ENCODE measurements at regions not wholly inside any gene's neighbourhood (a gene's known extent, or its start where the extent isn't known, plus 50 kb on each side); places are given as distances from the start of the nearest gene placed in this dataset.
"Not testable (repeated sequence)": the region's sequence is repeated elsewhere in the genome, so short reads cannot be mapped to it uniquely, and the experiment has no call there.

DNA sequence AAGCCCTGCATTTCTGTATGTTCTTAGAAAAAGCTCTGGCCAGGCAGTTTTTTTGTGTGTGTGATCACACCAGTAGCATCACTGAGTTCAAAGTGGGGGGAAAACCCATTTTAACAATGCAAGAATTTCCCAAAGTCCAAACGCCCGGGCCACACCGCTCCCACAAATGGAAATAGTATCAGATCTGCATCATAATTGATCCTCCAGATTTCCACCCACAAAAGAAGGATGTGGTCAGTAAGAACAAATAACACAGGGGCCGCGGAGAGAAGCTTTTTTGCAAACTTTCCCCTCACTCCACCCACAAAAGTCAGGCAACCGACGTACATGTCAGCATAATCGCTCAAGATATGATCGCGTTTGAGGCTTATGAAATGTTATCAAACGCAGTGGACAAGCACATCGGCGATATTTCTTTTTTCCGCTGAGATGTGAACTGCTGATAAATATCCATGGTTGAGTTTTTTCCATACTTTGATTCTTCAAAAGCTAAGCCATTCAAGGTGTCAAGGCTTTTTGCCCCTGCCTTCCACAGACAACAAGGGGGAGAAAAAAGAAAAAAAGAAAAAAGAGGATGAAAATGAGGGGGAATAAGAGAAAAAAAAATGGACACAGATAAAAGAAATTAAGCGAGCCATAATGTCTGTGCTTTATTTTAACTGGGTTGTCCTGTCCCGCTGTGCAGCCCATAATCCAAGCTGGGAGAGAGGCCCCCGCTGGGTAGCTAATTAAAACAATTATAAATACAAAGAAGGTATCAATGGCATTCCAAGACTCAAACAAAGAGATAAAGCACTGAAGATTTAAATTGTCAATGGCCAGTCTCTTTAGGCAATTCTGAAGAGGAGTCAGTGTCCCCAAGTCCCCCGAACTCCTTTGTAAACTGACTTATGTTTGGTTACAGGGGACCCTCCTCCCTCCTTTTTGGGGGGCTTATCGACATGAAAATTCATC, 143.5 kb downstream of the ZFP64 start:
- Mint-ChIP-seq H3K9me3 (no peaks in the 10 kb centered on the region), H3K36me3 (ENCODE audit: low read depth) (no peaks in the 10 kb centered on the region), H3K4me3 (peak overlapping the region in 1 of 3 experiments; percentile 23), H3K27ac (no peak overlapping the region), H3K4me1 (peaks cover 15% of the 10 kb centered on the region), H3K27me3 (ENCODE audit: low read depth) (peaks cover 21% of the 10 kb centered on the region)
- TF ChIP-seq, protein P1, sequence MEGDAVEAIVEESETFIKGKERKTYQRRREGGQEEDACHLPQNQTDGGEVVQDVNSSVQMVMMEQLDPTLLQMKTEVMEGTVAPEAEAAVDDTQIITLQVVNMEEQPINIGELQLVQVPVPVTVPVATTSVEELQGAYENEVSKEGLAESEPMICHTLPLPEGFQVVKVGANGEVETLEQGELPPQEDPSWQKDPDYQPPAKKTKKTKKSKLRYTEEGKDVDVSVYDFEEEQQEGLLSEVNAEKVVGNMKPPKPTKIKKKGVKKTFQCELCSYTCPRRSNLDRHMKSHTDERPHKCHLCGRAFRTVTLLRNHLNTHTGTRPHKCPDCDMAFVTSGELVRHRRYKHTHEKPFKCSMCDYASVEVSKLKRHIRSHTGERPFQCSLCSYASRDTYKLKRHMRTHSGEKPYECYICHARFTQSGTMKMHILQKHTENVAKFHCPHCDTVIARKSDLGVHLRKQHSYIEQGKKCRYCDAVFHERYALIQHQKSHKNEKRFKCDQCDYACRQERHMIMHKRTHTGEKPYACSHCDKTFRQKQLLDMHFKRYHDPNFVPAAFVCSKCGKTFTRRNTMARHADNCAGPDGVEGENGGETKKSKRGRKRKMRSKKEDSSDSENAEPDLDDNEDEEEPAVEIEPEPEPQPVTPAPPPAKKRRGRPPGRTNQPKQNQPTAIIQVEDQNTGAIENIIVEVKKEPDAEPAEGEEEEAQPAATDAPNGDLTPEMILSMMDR (IDR thresholded peaks at IDR 0.05; ENCODE audit: unreplicated experiment in 3 of 3): no peak

GRCh38 chr20:52041966-52042365, 149.6 kb downstream of the ZFP64 start:
- H3K4me1 Mint-ChIP-seq: peaks cover 21% of the 10 kb centered on the region
- no peaks in the 10 kb centered on the region for H3K36me3 Mint-ChIP-seq (ENCODE audit: low read depth)
- TF ChIP-seq, protein P1 (IDR thresholded peaks at IDR 0.05; ENCODE audit: unreplicated experiment in 3 of 3): no peak
- H3K9me3 Mint-ChIP-seq: no peaks in the 10 kb centered on the region
- no peak overlapping the region for H3K4me3 Mint-ChIP-seq
- peaks cover 4% of the 10 kb centered on the region for H3K27me3 Mint-ChIP-seq (ENCODE audit: low read depth)
- H3K27ac Mint-ChIP-seq: no peak overlapping the region

DNA sequence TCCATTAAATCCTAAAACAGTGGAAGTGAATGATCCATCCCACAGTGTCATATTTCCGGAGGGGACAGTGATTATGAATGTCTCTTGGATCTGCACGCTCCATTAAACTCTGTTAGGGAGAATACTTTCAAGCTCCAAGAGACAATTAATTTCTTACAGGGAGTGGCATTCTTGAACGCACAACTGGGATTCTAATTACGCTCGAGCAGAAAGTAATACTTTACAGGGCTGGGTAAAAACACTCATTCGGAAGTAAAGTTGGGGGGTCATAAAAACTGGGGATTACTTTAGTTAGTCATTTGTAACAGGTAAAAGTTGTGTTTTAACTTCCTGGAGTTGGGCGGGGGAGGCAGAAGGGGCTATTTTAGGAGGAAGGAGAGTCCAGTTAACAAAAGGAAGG, 151.8 kb downstream of the ZFP64 start:
- Mint-ChIP-seq H3K9me3 (no peaks in the 10 kb centered on the region), H3K27me3 (ENCODE audit: low read depth) (no peaks in the 10 kb centered on the region), H3K4me3 (peak overlapping the region in 2 of 3 experiments; percentile 12 to 22), H3K36me3 (ENCODE audit: low read depth) (no peaks in the 10 kb centered on the region), H3K27ac (peak overlapping the region; percentile 46 to 92 (median 68)), H3K4me1 (peaks cover 21% of the 10 kb centered on the region)
- TF ChIP-seq, protein P1 (IDR thresholded peaks at IDR 0.05; ENCODE audit: unreplicated experiment in 3 of 3): no peak

DNA sequence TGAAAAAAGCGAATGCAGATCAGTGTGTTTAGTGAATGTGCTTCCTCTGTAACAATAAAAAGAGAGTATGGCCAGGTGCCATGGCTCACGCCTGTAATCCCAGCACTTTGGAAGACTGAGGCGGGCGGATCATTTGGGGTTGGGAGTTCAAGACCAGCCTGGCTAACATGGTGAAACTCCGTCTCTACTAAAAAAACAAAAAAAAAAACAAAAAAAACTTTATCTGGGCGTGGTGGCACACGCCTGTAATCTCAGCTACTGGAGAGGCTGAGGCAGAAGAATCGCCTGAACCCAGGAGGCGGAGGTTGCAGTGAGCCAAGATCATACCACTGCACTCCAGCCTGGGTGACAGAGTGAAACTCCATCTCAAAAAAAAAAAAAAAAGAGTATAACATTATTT, 152.9 kb downstream of the ZFP64 start:
- H3K36me3 Mint-ChIP-seq (ENCODE audit: low read depth); H3K27me3 Mint-ChIP-seq (ENCODE audit: low read depth); H3K9me3 Mint-ChIP-seq; H3K4me3 Mint-ChIP-seq: not testable (repeated sequence)
- peaks cover 21% of the 10 kb centered on the region for H3K4me1 Mint-ChIP-seq
- peak overlapping the region in 2 of 3 experiments; percentile 33 to 92 for H3K27ac Mint-ChIP-seq

- no peak overlapping the region for H3K4me3 Mint-ChIP-seq
Observed at GRCh38 chr20:52037370-52037769, 154.2 kb downstream of the ZFP64 start.

DNA sequence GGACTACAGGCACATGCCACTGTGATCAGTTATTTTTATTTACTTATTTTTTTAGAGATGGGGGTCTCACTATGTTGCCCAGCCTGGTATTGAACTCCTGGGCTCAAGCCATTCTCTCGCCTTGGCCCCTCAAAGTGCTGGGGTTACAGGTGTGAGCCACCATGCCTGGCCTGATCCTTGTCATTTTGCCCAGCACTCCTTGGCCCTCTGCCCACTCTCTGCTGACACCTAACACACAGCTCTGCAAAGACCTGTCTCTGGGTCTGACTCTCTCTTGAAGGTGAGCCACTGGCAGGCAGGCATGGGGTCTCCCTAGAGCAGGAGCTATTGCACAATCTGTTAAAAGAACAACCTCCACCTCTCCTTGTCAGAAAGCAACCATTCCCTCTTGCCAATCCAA, 155.6 kb downstream of the ZFP64 start:
- H3K4me3 Mint-ChIP-seq: no peak overlapping the region
- H3K9me3 Mint-ChIP-seq: no peaks in the 10 kb centered on the region
- no peaks in the 10 kb centered on the region for H3K36me3 Mint-ChIP-seq (ENCODE audit: low read depth)
- TF ChIP-seq, protein P1 (IDR thresholded peaks at IDR 0.05; ENCODE audit: unreplicated experiment in 3 of 3): no peak
- no peak overlapping the region for H3K27ac Mint-ChIP-seq
- peaks cover 33% of the 10 kb centered on the region for H3K4me1 Mint-ChIP-seq
- H3K27me3 Mint-ChIP-seq (ENCODE audit: low read depth): no peaks in the 10 kb centered on the region

More at GRCh38 chr20:52037370-52037769, 154.2 kb downstream of the ZFP64 start:
- Mint-ChIP-seq H3K4me1 (peaks cover 25% of the 10 kb centered on the region), H3K27me3 (ENCODE audit: low read depth) (no peaks in the 10 kb centered on the region), H3K36me3 (ENCODE audit: low read depth) (no peaks in the 10 kb centered on the region), H3K9me3 (no peaks in the 10 kb centered on the region), H3K27ac (no peak overlapping the region)
- TF ChIP-seq, protein P1 (IDR thresholded peaks at IDR 0.05; ENCODE audit: unreplicated experiment in 3 of 3): no peak

Measured in nephron (organoid).